ENCODE measurements at regions not wholly inside any gene's neighbourhood (a gene's known extent, or its start where the extent isn't known, plus 50 kb on each side); places are given as distances from the start of the nearest gene placed in this dataset.

GRCh38 chr6:105907991-105908390 is 178.1 kb upstream of the PRDM1 start:
- DNase-seq (ENCODE audit: low read depth), result no peak

GRCh38 chr6:105907301-105907700 is 178.8 kb upstream of the PRDM1 start:
- no peak for DNase-seq (ENCODE audit: low read depth)

DNA sequence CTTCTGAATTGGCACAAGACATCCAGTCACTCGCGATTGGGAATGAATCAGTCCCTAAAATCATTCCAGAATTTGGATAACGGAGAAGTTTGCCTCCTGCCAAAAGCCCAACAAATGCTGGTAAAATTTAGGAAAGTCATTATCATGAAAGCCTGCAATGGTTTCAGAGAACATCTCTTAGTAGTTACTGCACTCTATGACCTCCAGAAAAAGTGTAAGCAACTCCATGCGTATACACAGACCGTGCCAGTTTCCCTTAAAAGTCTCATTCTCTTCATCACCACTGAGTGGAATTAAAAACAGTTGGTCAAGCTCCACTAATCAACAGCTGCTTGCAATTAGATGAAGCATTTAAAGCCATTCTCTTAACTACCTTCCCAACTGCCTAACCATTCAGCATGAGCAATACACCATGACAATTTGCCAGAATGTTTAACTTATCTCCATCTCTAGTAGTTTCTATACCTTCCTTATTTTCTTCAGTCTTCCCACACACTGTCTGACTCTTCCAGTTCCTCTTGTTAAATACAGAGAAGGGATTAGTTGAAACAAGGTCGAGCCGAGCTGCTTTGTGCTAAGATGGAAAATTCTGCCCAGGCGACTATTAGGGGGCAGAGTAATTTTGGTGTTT is 183.6 kb upstream of the PRDM1 start:
- DNase-seq (ENCODE audit: low read depth), result no peak

- no peak for DNase-seq (ENCODE audit: low read depth)
Observed at GRCh38 chr6:105901583-105901982, 184.6 kb upstream of the PRDM1 start.

DNA sequence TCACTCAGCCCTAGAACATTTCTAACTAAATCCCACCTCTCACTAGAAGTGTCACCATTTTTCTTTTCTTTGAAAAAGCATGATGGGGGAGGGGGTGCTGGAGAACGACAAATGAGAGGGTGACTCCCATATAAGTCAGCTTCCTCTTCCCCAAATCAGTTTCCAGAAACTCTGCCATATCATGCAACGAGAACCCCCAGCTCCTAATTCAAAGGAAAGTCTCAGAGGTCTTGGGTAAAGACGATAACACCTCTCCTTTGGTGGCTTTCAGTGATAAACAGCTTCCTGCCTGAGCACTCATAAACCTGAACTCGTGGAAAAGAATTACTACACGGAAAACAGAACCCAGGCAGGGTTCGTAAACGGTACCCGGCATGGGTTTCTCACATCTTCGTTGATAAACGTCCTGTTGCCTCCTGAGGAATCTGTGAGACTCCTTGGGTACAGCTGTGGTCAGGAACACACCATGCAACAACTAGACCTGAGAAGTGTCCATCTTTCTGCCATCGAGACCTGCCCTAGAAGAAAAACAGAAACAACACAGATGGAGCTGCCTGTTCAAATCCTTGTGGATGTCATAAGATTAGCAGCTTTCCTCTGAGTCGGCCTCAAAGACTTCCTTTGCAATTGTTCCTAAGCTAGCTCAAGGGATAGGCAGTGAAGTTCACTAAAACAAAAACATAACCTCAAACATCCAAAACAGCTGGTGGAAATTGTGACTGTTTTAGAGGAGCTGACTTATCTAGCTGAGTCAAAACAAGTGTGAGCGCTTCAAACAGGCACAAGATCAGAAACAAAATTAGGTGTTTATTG is 185.8 kb upstream of the PRDM1 start:
- no peak for DNase-seq (ENCODE audit: low read depth)

DNA sequence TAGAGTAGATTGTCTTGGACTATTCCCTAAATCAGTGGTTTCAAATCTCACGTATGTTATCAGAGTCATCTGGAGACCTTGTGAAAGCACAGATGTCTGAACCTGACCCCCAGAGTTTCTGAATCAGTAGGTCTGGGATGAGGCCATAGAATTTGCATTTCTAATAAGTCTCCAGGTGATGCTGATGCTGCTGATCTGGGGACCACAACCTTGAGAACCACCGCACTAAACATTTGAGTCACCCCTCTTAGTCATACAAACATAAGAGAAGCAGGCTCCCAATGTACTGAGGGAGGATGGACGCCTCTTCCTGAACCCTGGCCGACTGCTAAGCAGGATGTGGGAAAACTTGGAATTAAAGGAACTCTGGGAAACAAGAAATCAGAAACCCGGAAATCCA is 187.8 kb upstream of the PRDM1 start:
- no peak for DNase-seq (ENCODE audit: low read depth)

DNA sequence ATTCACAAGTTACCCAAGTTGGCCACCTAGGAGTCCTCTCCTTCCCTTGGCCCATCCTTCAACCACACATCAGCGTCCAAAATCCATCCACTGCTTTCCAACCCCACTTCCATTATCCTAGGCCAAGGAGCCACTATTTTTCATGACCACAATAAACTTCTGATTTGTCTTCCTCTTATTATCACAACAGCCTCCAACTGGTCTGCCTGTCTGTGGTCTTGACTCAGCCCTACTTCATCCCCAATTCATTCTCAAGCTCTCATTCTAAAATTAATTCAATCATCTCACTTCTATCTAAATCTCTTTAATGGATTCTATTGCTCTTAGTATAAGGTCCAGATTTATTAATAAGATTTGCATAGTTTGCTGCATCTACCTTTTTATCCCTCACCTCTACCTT is 189.0 kb upstream of the PRDM1 start:
- DNase-seq (ENCODE audit: low read depth), result no peak

- no peak for DNase-seq (ENCODE audit: low read depth)
Observed at GRCh38 chr6:105896821-105897095, 189.4 kb upstream of the PRDM1 start.

DNA sequence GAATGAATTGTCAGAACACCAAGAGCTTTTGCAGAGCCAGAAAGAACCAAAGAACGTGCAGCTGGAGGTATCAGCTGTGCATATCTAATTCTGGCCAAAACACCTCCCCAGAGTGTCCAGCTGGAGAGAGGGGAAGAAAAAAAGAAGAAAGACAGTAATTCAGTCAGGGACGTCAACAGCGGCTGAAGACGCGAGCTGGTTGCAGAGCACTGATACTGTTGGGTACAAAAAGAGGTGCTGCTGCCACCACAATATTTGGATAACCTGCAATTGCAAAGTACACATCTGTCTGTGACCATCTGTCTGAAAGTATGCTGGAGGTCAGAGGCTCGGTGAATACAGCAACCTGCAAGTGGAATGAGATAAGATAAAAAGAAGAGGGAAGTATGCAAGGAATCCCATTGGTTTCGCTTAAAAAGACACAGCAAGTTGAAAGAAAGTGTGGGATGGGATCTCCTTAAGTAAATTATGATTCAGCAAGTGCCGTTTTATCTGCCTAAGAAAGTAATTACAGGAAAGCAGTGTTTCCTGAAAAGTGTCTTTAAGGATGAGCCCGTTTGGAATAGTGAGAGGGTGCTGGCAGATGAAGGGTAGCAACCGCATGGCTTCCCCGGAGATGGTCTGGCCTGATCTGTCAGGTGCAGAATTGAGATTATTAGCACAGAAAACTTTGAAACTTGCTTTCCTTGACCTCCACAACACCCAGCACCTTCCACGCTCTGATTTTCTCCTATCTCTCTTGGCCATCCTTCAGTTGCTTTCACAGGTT is 189.9 kb upstream of the PRDM1 start:
- DNase-seq (ENCODE audit: low read depth), result no peak

GRCh38 chr6:105894556-105894955 is 191.6 kb upstream of the PRDM1 start:
- DNase-seq (ENCODE audit: low read depth), result no peak

DNA sequence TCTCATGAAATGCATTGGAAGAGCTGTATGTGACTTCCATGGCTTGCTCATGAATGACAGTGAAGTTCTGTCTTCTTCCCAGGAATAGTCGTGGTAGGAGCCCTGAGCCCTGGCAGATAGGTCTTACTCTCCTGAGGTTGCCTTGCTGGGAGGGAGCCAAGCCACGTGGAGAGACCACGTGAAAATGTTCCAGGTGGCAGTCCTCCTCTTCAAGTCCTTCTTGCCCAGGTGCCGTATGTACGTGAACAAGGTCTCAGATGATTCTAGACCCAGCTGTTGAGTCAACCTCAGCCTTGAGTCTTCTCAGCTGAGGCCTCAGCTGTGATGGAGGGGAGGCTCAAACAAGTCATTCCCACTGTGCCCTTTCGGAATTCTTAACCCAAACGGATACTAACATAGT is 192.4 kb upstream of the PRDM1 start:
- no peak for DNase-seq (ENCODE audit: low read depth)

- no peak for DNase-seq (ENCODE audit: low read depth)
Observed at GRCh38 chr6:105892577-105893262, 193.4 kb upstream of the PRDM1 start.

- no peak for DNase-seq (ENCODE audit: low read depth)
Observed at GRCh38 chr6:105890521-105891244, 195.5 kb upstream of the PRDM1 start.

DNA sequence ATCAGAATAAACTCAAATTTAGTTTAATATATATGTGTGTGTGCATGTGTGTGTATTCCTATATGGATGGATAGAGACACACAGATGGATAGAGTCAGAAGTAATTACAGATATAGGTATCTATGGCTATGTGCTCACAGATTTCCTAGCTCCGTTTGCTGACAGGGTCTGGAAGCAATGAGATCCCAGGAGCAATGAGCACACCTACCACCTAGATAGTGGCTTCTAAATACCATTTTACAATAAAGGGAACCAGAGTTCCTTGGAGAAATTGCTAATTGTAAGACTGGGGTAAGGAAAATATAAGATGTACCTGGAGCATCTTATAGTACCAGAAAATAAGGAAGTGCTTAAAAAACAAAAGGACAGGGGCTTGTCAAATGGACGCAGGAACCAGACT is 196.2 kb upstream of the PRDM1 start:
- no peak for DNase-seq (ENCODE audit: low read depth)

GRCh38 chr6:105886814-105887544 is 199.2 kb upstream of the PRDM1 start:
- no peak for DNase-seq (ENCODE audit: low read depth)

GRCh38 chr6:105886066-105886813 is 199.9 kb upstream of the PRDM1 start:
- no peak for DNase-seq (ENCODE audit: low read depth)

- DNase-seq (ENCODE audit: low read depth), result no peak
Observed at GRCh38 chr6:105884426-105884825, 201.7 kb upstream of the PRDM1 start.

GRCh38 chr6:105884011-105884410 is 202.1 kb upstream of the PRDM1 start:
- no peak for DNase-seq (ENCODE audit: low read depth)

DNA sequence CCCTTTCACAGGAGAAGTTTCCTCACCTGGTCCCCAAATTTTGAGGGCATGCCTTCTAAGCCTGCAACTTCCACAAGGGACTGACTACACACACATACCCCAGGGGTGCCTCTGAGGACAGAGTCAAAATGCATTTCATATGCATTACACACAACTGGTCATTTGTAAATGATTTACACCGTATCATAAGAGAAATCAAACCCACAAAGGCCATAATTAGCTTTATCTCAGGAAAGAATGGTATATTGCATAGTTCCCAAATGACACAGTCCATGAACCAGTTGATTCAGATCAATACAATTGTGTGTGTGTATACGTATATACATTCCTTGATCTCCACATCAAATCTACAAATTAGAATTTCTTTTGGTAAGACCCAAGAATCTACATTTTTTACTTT is 203.3 kb upstream of the PRDM1 start:
- no peak for DNase-seq (ENCODE audit: low read depth)

DNA sequence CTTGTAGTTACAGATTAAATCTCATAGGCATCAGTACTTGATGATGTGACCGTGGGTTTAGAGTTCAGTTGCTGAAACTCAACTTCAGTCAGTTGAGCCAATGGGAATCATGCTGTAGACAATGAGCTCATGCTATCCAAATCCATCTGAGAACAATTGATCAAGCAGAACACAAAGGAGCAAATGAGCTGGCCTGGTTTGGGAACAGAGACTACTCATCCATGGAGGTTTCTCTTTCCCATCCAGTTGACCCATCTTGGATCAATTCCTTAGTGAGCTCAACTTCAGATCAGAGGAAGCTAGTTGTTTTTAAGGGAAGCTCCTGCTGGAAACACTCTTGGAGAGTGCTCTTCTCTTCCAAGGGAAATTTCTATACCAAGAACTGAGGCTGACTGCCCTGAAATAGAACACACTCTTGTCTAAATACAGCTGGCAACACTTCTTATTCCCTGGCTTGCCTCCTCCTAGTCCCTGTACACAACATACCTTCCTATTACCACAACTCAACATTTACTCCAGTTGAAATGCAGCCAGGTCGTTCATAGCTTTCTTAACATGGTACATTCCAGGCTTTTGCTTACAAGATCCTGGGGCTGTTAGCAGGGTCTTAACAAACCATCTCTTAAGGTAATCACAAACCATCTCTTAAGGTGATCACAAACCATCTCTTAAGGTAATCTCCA is 203.9 kb upstream of the PRDM1 start:
- no peak for DNase-seq (ENCODE audit: low read depth)

Measured in CMK (cell line).